Neural cell (in vitro differentiated cells): ENCODE measurements at regions not wholly inside any gene's neighbourhood (a gene's known extent, or its start where the extent isn't known, plus 50 kb on each side); places are given as distances from the start of the nearest gene placed in this dataset.

Experiments used
- H2AFZ ChIP-seq: fragments of 200-600, 300-800 bp; sonication (generic), shearing (Covaris generic); 2 replicates; pipeline ENCODE4 v1.6.0; 2014; ENCODE audit warnings: low read depth, mild to moderate bottlenecking, antibody characterized with exemption, low read length, moderate library complexity
- H3F3A ChIP-seq: fragments of 200-600 bp; shearing (Covaris generic); 2 replicates; pipeline ENCODE4 v1.6.1; 2016; ENCODE audit warnings: mild to moderate bottlenecking, moderate library complexity, mixed read lengths, antibody characterized with exemption, low read length; ENCODE audit not compliant: insufficient read depth, poor library complexity, severe bottlenecking
- H3K27ac ChIP-seq: fragments of 200-600, 300-800 bp; sonication (generic), shearing (Covaris generic); 2 replicates; pipeline ENCODE4 v1.5.1; 2014; ENCODE audit warnings: mild to moderate bottlenecking, low read length, moderate library complexity
- H3K27me3 ChIP-seq: fragments of 300-800, 200-600 bp; sonication (generic), shearing (Covaris generic); 2 replicates; pipeline ENCODE4 v1.6.0; 2014; ENCODE audit warnings: mild to moderate bottlenecking, low read depth, low read length, moderate library complexity; ENCODE audit not compliant: insufficient read depth
- H3K36me3 ChIP-seq: fragments of 300-800, 200-600 bp; sonication (generic), shearing (Covaris generic); 2 replicates; pipeline ENCODE4 v1.5.1; 2014; ENCODE audit warnings: mild to moderate bottlenecking, antibody characterized with exemption, low read length, moderate library complexity; ENCODE audit not compliant: insufficient read depth
- H3K4me2 ChIP-seq: fragments of 300-800, 200-600 bp; sonication (generic), shearing (Covaris generic); 2 replicates; pipeline ENCODE4 v1.6.0; 2014; ENCODE audit warnings: mild to moderate bottlenecking, low read length
- H3K4me3 ChIP-seq: fragments of 300-800, 200-600 bp; sonication (generic), shearing (Covaris generic); 2 replicates; pipeline ENCODE4 v1.5.1; 2014; ENCODE audit warnings: mild to moderate bottlenecking, low read length, moderate library complexity
- H3K79me2 ChIP-seq: fragments of 200-600 bp; shearing (Covaris generic); replicated peaks from 2 replicates; pipeline ENCODE4 v1.6.0; 2014; ENCODE audit warnings: mild to moderate bottlenecking, low read length, moderate library complexity; ENCODE audit not compliant: insufficient read depth
- H3K9ac ChIP-seq: fragments of 300-800, 200-600 bp; sonication (generic), shearing (Covaris generic); 2 replicates; pipeline ENCODE4 v1.6.1; 2016; ENCODE audit warnings: mild to moderate bottlenecking, low read length, mixed read lengths
- H3K9me2 ChIP-seq: fragments of 200-600 bp; shearing (Covaris generic); 2 replicates; pipeline ENCODE4 v1.6.1; 2016; ENCODE audit warnings: mild to moderate bottlenecking, low read length, mixed read lengths; ENCODE audit not compliant: insufficient read depth
- H3K9me3 ChIP-seq: fragments of 200-600, 300-800 bp; sonication (generic), shearing (Covaris generic); 2 replicates; pipeline ENCODE4 v1.6.1; 2016; ENCODE audit warnings: mild to moderate bottlenecking, mixed run types, low read length, moderate library complexity, mixed read lengths
- H4K20me1 ChIP-seq: fragments of 200-600 bp; shearing (Covaris generic); 2 replicates; pipeline ENCODE4 v1.6.1; 2016; ENCODE audit warnings: mild to moderate bottlenecking, mixed run types; ENCODE audit not compliant: insufficient read depth
- CTCF ChIP-seq: fragments of 450-650 bp; IDR thresholded peaks from 2 replicates; pipeline ENCODE4 v1.5.1; 2014; ENCODE audit warnings: antibody characterized with exemption, mild to moderate bottlenecking, moderate library complexity; ENCODE audit not compliant: poor library complexity, severe bottlenecking
- EP300 ChIP-seq: fragments of 450-650 bp; conservative IDR thresholded peaks from 2 replicates; pipeline ENCODE4 v1.6.1; 2014; ENCODE audit warnings: antibody characterized with exemption, mild to moderate bottlenecking, moderate library complexity; ENCODE audit not compliant: poor library complexity, severe bottlenecking
- EZH2 ChIP-seq: fragments of 200-600, 300-800 bp; shearing (Covaris generic), sonication (generic); IDR thresholded peaks from 2 replicates; pipeline ENCODE4 v1.6.1; 2014; ENCODE audit warnings: antibody characterized with exemption, low read length, borderline replicate concordance, mild to moderate bottlenecking; ENCODE audit not compliant: insufficient read depth, poor library complexity, severe bottlenecking
- MXI1 ChIP-seq: fragments of 450-650 bp; conservative IDR thresholded peaks from 2 replicates; pipeline ENCODE4 v1.6.1; 2014; ENCODE audit warnings: antibody characterized with exemption, mild to moderate bottlenecking; ENCODE audit not compliant: poor library complexity, severe bottlenecking
- POLR2AphosphoS5 ChIP-seq: IDR thresholded peaks from 2 replicates; pipeline ENCODE4 v1.6.1; 2012
- RAD21 ChIP-seq: fragments of 450-650 bp; conservative IDR thresholded peaks from 2 replicates; pipeline ENCODE4 v1.6.1; 2014; ENCODE audit warnings: antibody characterized with exemption, mild to moderate bottlenecking, moderate library complexity
- SMC3 ChIP-seq: fragments of 450-650 bp; conservative IDR thresholded peaks from 2 replicates; pipeline ENCODE4 v1.6.1; 2014; ENCODE audit warnings: antibody characterized with exemption, mild to moderate bottlenecking, moderate library complexity; ENCODE audit not compliant: poor library complexity
- TAF1 ChIP-seq: IDR thresholded peaks from 2 replicates; pipeline ENCODE4 v1.6.1; 2012; ENCODE audit warnings: low read depth
- TF ChIP-seq, protein P1 (sequence below): IDR thresholded peaks from 2 replicates; pipeline ENCODE4 v1.6.1; 2012; ENCODE audit warnings: borderline replicate concordance

- H3K9ac ChIP-seq = no peak overlapping the region
- no peaks in the 10 kb centered on the region for H3K36me3 ChIP-seq
- no peaks in the 10 kb centered on the region for H3K79me2 ChIP-seq
- no peaks in the 10 kb centered on the region for H3K9me3 ChIP-seq
- no peak overlapping the region for H3K4me2 ChIP-seq
- H2AFZ ChIP-seq = no peak overlapping the region
- H4K20me1 ChIP-seq = no peaks in the 10 kb centered on the region
- no peak overlapping the region for H3K4me3 ChIP-seq
- H3K9me2 ChIP-seq = no peaks in the 10 kb centered on the region
- H3K27me3 ChIP-seq = no peaks in the 10 kb centered on the region
- TF ChIP-seq EP300 = no peak
- no peak overlapping the region for H3K27ac ChIP-seq
- H3F3A ChIP-seq = no peaks in the 10 kb centered on the region
These were observed 210.4 kb upstream of the SOX1 start for GRCh38 chr13:111856571-111856970.

- Histone ChIP-seq H3K4me3 (no peak overlapping the region), H3F3A (no peaks in the 10 kb centered on the region), H4K20me1 (no peaks in the 10 kb centered on the region), H3K9me3 (no peaks in the 10 kb centered on the region), H3K79me2 (no peaks in the 10 kb centered on the region), H2AFZ (no peak overlapping the region), H3K36me3 (no peaks in the 10 kb centered on the region), H3K4me2 (no peak overlapping the region), H3K27ac (no peak overlapping the region), H3K27me3 (no peaks in the 10 kb centered on the region), H3K9ac (no peak overlapping the region), H3K9me2 (no peaks in the 10 kb centered on the region)
- no peak for TF ChIP-seq EP300
- TF ChIP-seq SMC3 = no peak
- no peak for TF ChIP-seq RAD21
- TF ChIP-seq POLR2AphosphoS5 = no peak
- TF ChIP-seq, protein P1, sequence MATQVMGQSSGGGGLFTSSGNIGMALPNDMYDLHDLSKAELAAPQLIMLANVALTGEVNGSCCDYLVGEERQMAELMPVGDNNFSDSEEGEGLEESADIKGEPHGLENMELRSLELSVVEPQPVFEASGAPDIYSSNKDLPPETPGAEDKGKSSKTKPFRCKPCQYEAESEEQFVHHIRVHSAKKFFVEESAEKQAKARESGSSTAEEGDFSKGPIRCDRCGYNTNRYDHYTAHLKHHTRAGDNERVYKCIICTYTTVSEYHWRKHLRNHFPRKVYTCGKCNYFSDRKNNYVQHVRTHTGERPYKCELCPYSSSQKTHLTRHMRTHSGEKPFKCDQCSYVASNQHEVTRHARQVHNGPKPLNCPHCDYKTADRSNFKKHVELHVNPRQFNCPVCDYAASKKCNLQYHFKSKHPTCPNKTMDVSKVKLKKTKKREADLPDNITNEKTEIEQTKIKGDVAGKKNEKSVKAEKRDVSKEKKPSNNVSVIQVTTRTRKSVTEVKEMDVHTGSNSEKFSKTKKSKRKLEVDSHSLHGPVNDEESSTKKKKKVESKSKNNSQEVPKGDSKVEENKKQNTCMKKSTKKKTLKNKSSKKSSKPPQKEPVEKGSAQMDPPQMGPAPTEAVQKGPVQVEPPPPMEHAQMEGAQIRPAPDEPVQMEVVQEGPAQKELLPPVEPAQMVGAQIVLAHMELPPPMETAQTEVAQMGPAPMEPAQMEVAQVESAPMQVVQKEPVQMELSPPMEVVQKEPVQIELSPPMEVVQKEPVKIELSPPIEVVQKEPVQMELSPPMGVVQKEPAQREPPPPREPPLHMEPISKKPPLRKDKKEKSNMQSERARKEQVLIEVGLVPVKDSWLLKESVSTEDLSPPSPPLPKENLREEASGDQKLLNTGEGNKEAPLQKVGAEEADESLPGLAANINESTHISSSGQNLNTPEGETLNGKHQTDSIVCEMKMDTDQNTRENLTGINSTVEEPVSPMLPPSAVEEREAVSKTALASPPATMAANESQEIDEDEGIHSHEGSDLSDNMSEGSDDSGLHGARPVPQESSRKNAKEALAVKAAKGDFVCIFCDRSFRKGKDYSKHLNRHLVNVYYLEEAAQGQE = no peak
- no peak for TF ChIP-seq CTCF
- no peak for TF ChIP-seq EZH2
- no peak for TF ChIP-seq TAF1
- no peak for TF ChIP-seq MXI1
These were observed 209.6 kb upstream of the SOX1 start for GRCh38 chr13:111857336-111857735.

DNA sequence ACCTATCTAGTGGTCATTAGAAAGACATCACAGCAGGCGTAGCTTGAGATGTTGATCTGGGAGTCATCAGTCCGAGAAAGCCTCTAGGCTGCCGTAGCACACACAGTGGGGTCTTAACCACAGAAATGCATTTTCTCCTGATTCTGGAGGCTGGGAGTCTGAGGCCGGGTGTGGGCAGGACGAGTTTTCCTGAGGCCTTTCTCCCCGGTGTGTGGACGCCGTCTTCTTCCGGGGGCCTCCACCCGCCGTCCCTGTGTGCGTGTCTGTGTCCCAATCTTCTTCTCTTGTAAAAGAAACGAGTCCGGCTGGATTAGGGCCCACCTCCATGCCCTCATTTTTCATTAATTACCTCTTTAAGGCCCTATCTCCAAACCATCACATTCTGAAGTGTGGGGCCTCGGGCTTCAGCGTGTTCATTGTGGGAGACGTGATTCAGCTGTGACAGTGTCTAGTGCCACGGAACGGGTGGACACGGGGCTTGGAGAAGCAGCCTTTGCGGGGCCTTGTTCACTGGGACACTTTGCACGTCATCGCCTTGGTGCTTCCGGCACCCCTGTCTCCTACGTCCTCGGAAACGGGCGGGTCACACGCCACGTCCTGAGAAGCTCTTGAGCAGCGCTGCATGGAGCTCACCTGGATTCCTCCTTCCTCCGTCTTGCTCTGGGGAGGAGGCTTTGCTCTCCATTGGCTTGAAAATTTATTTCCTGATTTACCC, 208.9 kb upstream of the SOX1 start:
- no peaks in the 10 kb centered on the region for H3K36me3 ChIP-seq
- H3K4me3 ChIP-seq = no peak overlapping the region
- no peak overlapping the region for H2AFZ ChIP-seq
- no peak overlapping the region for H3K27ac ChIP-seq
- H3K27me3 ChIP-seq = no peaks in the 10 kb centered on the region
- TF ChIP-seq EZH2 = no peak
- no peak for TF ChIP-seq EP300
- TF ChIP-seq SMC3 = no peak
- TF ChIP-seq CTCF = no peak
- TF ChIP-seq RAD21 = no peak
- TF ChIP-seq, protein P1 = no peak
- no peak for TF ChIP-seq MXI1
- no peak overlapping the region for H3K9ac ChIP-seq
- H3K9me2 ChIP-seq = no peaks in the 10 kb centered on the region
- no peaks in the 10 kb centered on the region for H3K9me3 ChIP-seq
- H3F3A ChIP-seq = no peaks in the 10 kb centered on the region
- no peak overlapping the region for H3K4me2 ChIP-seq
- no peaks in the 10 kb centered on the region for H3K79me2 ChIP-seq
- H4K20me1 ChIP-seq = no peaks in the 10 kb centered on the region
